HL-60 (cell line): ENCODE measurements at regions not wholly inside any gene's neighbourhood (a gene's known extent, or its start where the extent isn't known, plus 50 kb on each side); places are given as distances from the start of the nearest gene placed in this dataset.

Experiments
- CTCF ChIP-seq: IDR thresholded peaks from one replicate; pipeline ENCODE4 v1.5.1; 2011; ENCODE audit warnings: low read length, control low read depth, inconsistent platforms; ENCODE audit not compliant: insufficient read depth
- POLR2AphosphoS5 ChIP-seq: IDR thresholded peaks from 2 replicates; pipeline ENCODE4 v1.6.1; 2012; ENCODE audit warnings: low read depth

DNA sequence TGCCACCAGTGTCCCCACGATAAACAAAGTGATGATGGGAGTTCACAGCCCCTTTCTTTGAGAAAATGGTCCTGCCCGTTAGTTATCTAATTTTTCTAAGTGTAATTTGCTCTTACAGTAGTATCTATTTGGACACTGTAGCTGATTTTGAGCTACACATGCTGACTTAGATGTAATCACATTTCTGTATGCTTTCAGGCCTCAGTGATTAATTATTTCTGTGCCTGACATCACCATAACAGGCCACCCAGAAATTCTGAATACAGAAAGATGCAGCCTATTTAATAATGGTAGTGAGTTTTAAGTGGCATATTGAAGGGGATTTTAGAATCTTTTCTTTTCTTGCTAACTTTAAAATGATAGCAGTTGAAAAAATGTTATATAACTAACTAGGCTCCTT is 147.6 kb upstream of the ANXA10 start:
- TF ChIP-seq CTCF (no peak), POLR2AphosphoS5 (no peak)
